ENCODE measurements at regions not wholly inside any gene's neighbourhood (a gene's known extent, or its start where the extent isn't known, plus 50 kb on each side); places are given as distances from the start of the nearest gene placed in this dataset.

DNA sequence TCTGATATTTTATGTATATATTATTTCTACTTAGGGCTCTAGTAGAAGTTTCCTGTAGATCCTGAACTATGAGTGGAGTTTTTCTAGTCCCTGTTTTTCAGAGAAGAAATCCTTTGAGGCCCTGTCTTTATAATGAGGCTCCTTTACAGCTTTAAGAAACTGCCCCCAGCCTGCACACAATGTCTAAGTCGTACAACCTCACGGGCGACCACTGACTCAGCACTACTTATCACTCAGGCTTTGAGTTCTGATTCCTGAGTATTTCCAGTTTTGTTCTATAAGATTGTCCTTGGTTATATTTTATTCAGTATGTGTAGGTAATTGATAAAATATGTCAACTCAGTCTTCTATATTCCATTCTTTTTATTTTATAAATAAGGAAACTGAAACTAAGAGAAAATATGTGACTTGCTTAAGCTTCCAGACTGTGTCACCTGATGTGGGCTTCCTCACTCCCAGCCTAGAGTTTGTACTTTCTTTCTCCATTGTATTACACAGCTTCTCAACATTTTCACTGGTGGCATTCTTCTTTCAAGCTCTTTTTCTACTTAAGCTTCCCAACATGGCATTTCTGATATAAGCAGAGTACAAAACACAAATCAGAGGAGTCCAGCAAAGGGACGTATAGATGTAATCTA is 167.0 kb downstream of the TBX18 start:
- no peak for TF ChIP-seq EZH2 (IDR thresholded peaks at IDR 0.05; ENCODE audit: low read length)
- TF ChIP-seq, protein P1, sequence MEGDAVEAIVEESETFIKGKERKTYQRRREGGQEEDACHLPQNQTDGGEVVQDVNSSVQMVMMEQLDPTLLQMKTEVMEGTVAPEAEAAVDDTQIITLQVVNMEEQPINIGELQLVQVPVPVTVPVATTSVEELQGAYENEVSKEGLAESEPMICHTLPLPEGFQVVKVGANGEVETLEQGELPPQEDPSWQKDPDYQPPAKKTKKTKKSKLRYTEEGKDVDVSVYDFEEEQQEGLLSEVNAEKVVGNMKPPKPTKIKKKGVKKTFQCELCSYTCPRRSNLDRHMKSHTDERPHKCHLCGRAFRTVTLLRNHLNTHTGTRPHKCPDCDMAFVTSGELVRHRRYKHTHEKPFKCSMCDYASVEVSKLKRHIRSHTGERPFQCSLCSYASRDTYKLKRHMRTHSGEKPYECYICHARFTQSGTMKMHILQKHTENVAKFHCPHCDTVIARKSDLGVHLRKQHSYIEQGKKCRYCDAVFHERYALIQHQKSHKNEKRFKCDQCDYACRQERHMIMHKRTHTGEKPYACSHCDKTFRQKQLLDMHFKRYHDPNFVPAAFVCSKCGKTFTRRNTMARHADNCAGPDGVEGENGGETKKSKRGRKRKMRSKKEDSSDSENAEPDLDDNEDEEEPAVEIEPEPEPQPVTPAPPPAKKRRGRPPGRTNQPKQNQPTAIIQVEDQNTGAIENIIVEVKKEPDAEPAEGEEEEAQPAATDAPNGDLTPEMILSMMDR (optimal IDR thresholded peaks at IDR 0.05 in 1 of 3, IDR thresholded peaks at IDR 0.05 in 1 of 3, conservative IDR thresholded peaks at IDR 0.05 in 1 of 3; ENCODE audit: extremely low read depth in 1 of 3, insufficient read depth in 2 of 3, low read length in 3 of 3): no peak

Measured in keratinocyte (primary cell).